ENCODE measurements at regions not wholly inside any gene's neighbourhood (a gene's known extent, or its start where the extent isn't known, plus 50 kb on each side); places are given as distances from the start of the nearest gene placed in this dataset.
A peak's percentile ranks its signal among the peaks of the same experiment; 100 is the strongest.
"Not testable (repeated sequence)": the region's sequence is repeated elsewhere in the genome, so short reads cannot be mapped to it uniquely, and the experiment has no call there.

- no peak for DNase-seq
Measured at GRCh38 chr1:199832451-199832850, 195.1 kb upstream of the NR5A2 start.

GRCh38 chr1:199834711-199835110 lies 192.8 kb upstream of the NR5A2 start:
- no peak for DNase-seq

- no peak for DNase-seq
Measured at GRCh38 chr1:199836430-199836829, 191.1 kb upstream of the NR5A2 start.

- no peak for DNase-seq
Measured at GRCh38 chr1:199837321-199837720, 190.2 kb upstream of the NR5A2 start.

GRCh38 chr1:199839608-199840007 lies 187.9 kb upstream of the NR5A2 start:
- not testable (repeated sequence) for DNase-seq

- not testable (repeated sequence) for DNase-seq
Measured at GRCh38 chr1:199843096-199843495, 184.4 kb upstream of the NR5A2 start.

GRCh38 chr1:199843861-199844260 lies 183.6 kb upstream of the NR5A2 start:
- no peak for DNase-seq

GRCh38 chr1:199847021-199847420 lies 180.5 kb upstream of the NR5A2 start:
- DNase-seq: no peak

GRCh38 chr1:199851439-199852140 lies 175.9 kb upstream of the NR5A2 start:
- no peak for DNase-seq

- no peak for DNase-seq
Measured at GRCh38 chr1:199854686-199855321, 172.7 kb upstream of the NR5A2 start.

- no peak for DNase-seq
Measured at GRCh38 chr1:199855580-199855979, 171.9 kb upstream of the NR5A2 start.

- DNase-seq: no peak
Measured at GRCh38 chr1:199856216-199856780, 171.2 kb upstream of the NR5A2 start.

- no peak for DNase-seq
Measured at GRCh38 chr1:199857108-199857507, 170.4 kb upstream of the NR5A2 start.

- no peak for DNase-seq
Measured at GRCh38 chr1:199857516-199857915, 170.0 kb upstream of the NR5A2 start.

- no peak for DNase-seq
Measured at GRCh38 chr1:199858171-199858570, 169.3 kb upstream of the NR5A2 start.

GRCh38 chr1:199858856-199859255 lies 168.7 kb upstream of the NR5A2 start:
- no peak for DNase-seq

GRCh38 chr1:199859491-199859933 lies 168.0 kb upstream of the NR5A2 start:
- peak; percentile 59 for DNase-seq

GRCh38 chr1:199861020-199861795 lies 166.3 kb upstream of the NR5A2 start:
- DNase-seq: no peak

- no peak for DNase-seq
Measured at GRCh38 chr1:199862047-199862446, 165.5 kb upstream of the NR5A2 start.

GRCh38 chr1:199866210-199866617 lies 161.3 kb upstream of the NR5A2 start:
- no peak for DNase-seq

GRCh38 chr1:199867601-199868000 lies 159.9 kb upstream of the NR5A2 start:
- DNase-seq: no peak

- DNase-seq: no peak
Measured at GRCh38 chr1:199868777-199869176, 158.7 kb upstream of the NR5A2 start.

GRCh38 chr1:199875337-199875736 lies 152.2 kb upstream of the NR5A2 start:
- DNase-seq: no peak

GRCh38 chr1:199875856-199876255 lies 151.7 kb upstream of the NR5A2 start:
- no peak for DNase-seq
